HG03108 (cell line): ENCODE measurements at regions not wholly inside any gene's neighbourhood (a gene's known extent, or its start where the extent isn't known, plus 50 kb on each side); places are given as distances from the start of the nearest gene placed in this dataset.
"Not testable (repeated sequence)": the region's sequence is repeated elsewhere in the genome, so short reads cannot be mapped to it uniquely, and the experiment has no call there.

ENCODE experiments used
- ATAC-seq: cut with Tn5 transposase; IDR thresholded peaks from one replicate; pipeline ENCODE4 v1.9.1; 2021; ENCODE audit warnings: moderate library complexity; ENCODE audit not compliant: unreplicated experiment

DNA sequence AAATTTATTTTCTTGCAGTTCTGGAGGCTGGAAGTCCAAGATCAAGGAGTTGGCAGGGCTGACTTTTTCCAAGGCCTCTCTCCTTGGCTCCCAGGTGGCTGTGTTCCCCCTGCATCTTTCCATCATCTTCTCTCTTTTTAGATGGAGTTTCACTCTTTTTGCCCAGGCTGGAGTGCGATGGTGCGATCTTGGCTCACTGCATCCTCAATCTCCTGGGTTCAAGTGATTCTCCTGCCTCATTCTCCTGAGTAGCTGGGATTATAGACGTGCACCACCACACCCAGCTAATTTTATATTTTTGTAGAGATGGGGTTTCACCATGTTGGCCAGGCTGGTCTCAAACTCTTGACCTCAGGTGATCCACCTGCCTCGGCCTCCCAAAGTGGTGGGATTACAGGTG is 411.1 kb downstream of the RPS24 start:
- ATAC-seq = not testable (repeated sequence)

DNA sequence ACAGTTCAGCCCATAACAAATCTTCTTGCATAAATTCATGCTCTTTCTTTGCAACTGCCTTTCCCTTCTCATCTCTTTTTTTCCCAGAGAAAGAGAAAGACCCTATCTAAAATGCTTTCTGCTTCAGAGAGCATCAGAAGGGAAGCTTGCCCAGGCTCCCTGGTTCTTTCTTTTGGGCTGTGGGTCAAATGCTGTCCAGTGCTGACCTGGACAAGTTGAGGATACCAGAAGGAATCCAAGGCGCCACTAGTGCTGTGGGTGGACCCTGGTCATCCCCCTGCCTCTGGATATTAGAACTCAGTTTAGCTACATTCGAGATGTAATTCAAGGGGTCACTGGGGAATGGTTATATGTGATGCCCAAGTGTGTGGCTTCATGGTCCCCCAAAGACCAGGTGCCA is 411.6 kb downstream of the RPS24 start:
- no peak for ATAC-seq

DNA sequence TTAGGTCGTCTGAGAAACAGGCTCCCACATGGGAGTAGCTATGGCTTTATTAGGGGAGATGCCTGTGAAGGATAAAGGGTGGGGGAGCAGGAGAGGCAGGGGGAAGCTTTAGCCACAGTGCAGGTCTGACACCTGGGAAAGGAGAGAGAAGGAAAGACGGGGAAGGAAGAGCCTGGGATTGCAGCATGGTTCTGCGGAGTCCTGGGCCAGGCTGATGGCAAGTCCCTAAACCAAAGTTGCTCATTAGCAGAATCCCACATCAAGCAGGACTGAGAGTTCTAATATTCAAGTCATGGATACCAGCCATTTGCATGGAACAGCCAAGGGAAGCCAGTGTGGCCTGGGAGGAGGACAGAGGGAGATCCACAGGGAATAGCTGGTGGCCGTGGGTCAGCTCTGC is 414.8 kb downstream of the RPS24 start:
- ATAC-seq = no peak

DNA sequence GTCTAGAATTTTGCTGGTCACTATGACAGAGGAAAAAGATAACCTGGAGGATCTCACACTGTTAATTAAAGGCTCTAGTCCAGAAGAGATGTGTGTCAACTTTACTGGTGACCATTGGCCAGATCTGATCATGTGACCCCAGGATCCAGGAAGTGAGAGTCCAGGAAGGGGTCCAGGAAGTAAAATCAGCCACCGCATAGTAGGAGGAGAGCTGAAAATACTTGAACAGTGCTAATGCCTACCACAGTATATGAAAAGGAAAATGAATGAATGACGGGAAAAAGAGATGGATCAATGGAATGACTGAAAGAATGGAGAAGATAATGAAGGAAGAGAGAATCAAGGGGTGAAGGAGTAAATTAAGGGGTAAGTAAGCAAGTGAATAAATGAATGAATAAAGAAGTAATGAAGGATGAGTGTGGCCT is 415.3 kb downstream of the RPS24 start:
- no peak for ATAC-seq

DNA sequence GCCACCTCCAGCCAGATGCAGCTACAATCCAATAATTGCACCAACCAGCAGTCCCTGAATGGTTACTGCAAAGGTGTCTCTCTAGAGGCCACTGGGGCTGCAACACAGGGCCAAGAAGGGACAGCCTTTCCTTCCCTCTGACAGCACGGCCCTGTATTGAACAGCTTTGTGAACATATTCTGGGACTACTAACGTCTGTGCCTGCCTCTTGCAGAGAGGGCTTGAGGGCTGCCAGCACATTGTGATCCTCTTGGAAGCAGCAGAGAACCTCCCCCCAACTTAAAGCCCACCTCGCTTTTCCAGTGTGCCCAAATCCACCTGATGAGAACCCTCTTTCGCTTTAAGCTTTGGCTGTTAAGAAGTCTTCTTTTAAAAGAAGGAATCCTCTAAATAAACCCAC is 415.9 kb downstream of the RPS24 start:
- ATAC-seq = no peak

DNA sequence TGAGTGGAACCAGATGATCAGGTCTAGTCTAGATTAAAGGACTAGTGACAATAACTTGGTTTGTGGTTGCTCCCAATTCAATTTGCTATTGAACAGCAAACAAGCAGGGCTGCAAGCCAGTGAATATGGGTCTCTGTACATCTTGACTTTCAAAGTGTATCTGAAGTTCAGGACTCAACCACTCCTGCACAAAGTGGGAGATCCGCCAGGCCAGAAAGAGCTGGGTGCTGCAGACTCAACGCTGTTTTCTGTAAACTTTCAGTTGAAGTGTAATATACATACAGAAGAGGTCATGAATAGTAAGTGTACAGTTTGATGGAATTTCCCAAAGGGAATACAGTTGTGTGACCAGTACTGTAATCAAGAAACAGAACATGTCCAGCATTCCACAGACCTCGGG is 416.6 kb downstream of the RPS24 start:
- ATAC-seq = no peak

DNA sequence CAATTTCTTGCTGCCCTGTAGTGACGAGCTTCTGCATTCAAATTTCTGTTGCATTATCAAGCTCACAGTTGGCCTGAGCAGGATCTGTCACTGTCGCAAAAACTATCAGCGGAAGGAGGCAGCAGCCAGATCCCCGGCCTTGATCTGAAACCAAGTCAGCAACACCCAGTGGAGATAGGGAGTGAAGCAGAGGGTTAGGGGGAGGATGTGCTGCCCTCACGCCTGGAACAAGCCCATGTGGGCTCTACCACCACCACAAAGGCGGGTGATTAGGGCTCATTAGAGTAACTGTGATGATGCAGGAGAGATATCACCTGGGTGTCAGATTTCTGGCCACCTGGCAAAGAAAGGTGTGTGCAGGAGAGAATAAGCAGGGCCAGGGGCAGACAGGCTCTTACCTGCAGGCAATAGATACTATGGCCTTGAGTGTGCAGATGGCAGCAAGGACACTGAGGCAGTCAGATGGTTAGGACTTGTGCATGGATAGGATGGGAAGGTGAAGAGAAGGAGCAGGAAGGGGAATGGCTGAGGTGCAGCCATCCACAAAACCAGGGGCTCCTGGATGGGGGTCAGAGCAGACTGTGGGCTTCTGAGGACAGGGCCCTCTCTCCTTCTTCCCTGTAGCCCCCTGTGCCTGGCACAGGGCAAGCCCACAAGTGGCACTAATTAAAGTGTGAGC is 417.3 kb downstream of the RPS24 start:
- no peak for ATAC-seq

DNA sequence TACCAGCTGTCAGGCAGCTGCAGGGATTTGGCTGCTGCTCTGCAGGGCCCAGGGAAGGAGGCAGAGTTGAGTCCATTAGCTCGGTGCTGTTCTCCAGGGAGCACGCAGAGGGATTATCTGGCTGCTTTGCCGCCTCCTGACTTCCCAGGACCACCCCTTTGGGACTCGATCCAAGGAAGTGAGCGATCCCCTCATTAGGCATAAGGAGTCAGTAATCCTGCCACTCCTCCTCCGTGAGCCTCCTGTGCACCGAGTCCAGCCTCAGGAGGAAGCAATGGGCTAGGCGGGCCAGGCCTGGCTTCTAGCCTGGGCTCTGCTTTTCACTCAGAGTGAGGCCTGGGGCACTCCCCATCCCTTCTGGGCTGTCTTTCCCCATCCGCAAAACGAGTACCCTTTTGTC is 417.9 kb downstream of the RPS24 start:
- ATAC-seq = no peak

DNA sequence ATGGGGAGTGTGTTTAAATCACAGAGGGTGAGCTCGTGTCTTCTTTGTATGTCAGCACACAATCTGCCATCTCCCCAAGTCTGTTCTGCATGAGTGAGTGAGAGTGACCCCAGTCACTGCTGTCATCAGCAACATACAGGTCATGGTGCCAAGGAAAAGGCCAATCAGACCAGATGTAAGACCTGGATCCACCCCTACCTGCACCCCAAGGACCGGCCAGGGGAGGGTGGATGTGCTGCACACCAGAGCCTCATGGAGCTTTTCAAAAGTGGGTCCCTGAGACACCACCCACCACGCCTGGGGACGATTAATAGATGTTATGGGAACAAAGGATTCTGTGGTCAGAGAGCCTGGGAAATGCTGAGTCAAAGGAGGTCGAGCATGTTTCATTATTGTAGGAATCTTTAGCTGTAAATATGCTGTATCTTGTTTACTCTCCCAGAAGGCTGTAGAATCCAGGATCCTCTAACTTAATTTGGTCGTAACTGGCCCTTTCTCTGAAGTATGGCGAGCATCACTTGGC is 420.5 kb downstream of the RPS24 start:
- ATAC-seq = no peak

DNA sequence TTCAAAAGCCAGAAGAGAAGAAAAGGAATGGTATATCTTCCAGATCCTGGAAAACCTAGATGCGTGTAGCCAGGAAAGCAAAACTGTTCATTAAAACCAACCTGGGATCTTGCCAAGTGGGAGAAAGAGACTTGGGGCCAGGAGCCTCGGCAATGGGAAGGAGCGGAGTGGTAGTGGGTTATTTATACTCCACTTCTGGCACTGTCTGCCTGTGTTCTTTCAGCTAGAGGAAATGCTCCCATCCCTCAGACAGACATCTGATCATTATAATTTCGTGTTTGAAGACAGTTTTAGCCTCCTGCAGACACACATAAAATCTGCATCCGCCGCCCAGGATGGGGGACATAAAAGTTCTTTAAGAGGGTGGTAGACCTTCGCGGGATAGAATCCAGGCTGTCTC is 421.6 kb downstream of the RPS24 start:
- no peak for ATAC-seq

DNA sequence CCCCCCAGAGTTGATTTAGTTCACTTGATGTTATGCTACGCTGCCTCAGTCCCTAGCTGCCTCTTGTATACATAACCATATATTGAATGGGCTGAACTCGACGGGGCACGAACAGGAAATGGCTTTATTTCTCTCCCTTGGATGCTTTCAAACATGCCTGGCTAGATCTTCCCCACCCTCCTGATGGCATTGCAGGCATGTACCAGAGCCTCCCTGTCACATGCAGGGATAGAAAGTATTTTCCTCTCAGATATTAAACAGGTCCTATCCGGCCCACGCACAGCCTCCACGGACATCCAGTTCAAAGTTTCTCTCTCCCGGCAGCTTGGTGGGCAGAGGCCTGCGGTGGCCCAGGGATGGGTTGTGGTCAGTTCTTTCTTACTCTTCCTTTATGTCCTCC is 422.1 kb downstream of the RPS24 start:
- no peak for ATAC-seq

DNA sequence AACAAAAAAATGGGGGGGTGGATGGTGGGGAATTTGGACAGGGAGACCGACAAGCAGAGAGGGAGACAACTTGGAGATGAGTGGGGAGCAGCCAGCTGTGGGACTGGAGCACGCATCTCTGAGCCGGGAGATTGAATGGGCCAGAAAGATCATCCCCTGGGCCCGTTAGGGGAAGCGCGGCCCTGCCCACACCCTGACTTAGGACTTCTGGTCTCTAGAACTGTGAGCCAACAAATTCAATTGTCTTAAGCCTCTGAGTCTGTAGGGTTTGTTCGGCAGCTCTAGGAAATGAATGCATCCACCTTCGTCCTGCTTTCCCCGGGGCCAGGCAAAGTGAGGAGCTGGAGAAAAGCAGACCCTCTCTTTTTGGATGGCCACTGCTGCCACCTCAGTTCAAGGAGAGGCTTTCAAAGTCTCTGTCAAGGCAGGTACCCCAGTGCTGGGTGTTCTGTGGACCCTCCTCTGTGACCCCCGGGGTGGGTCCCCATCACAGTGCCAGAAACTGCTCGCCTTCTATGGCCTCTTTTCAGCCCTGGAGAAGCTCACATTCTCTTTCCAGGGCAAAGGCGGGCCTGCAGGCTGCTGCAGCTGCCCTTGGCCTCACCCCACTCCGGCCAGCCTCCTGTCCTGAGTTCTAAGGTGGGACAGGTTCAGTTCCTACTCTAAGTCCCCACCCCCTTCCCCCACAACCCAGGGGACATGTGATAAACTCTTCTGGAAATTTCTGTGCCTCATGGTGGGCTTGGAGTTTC is 423.2 kb downstream of the RPS24 start:
- no peak for ATAC-seq

DNA sequence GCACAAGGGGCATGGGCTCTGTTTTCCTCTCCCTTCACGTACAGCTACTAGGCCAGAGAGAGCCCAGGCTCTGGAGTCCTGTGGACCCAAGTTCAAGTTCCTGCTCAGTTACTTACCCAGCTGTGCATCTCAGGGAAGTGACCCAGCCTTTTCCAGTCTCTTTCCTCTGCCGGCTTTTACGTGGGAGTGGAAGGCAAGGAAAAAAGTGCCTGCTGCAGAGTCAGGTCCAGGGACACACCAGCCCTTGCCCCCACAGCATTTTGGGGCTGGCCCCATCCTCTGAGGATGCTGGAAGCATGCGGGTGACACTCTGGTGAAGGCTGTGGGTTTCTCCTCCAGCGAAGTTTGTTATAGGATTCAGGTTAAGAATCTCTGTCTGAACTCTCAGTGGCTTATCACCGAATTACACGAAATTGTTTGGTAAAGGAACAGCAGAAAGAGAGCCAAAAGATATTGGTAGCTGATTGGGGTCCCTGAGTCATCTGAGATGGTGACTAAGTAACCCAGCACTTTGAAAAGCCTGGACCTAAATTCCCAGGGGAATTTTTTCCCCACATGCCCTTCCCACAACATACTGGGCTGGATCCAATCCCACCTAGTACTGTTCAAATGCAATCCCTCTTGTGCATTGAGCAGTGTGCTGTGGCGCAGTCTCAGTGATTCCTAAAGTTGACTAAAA is 424.3 kb downstream of the RPS24 start:
- ATAC-seq = no peak

DNA sequence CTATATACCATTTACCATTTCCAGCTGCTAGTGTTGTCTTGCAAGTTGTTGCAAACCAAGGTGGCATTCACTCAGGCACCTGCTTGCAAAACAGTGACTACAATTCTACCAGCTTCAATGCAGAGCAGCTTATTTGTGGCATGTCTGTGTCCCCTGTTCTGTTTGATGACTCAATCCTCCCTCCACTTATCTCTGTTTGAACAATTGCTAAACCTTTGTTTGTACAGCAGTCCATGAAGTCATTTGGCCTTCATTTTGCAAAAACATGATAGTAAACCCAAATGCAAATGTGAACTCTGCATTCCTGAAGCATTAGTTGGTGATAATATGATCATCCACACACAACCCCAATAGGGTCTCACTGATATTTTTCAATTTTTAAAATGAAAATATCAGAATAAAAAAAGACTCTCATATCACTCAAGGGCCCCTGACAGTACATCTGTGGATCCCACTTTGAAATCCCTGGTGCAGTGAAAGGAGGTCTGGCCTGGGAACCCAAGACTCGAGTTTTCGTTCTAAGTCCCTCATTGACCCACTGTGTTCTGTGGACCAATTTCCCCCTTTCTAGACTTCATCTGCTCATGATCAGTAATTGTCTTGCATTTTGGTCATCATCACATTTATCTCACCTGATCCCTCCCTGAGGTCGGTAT is 425.4 kb downstream of the RPS24 start:
- ATAC-seq = no peak

DNA sequence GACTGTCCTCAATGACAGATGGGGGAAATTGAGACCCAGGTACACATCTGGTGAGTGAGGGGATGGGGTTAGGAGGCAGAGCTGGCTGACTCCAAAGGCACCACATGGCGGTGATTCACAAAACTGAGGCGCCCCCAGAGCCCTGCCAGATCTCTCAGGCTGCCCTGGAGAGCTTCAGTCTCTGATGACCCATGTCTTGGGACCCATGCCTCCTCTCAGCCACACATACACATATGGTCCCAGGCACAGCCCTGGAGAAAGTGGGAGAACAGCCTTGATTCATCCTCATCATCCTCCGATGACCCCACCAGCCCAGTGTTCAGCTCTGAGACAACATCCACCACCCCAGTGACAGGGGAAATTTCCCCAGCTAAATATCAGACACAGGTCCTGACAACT is 426.0 kb downstream of the RPS24 start:
- ATAC-seq = no peak

DNA sequence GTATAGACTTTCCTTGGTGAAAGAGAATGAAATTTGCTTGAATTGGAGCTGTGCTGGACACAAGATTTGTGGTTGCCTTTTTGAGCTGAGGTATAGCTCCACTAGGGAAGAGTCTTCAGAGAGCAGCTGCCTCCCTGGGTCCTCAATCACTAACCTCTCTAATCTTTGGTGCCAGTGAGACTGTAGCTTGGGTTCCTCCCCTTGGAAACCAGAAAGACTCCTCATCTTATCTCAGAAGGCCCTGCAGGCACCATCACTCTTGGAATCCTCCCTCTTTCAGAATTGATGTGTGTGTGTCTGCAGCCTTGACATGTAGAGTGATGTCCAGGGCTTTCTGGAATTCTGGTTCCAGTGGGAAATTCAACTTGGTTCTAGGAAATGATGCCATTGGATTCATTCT is 426.5 kb downstream of the RPS24 start:
- ATAC-seq = no peak

DNA sequence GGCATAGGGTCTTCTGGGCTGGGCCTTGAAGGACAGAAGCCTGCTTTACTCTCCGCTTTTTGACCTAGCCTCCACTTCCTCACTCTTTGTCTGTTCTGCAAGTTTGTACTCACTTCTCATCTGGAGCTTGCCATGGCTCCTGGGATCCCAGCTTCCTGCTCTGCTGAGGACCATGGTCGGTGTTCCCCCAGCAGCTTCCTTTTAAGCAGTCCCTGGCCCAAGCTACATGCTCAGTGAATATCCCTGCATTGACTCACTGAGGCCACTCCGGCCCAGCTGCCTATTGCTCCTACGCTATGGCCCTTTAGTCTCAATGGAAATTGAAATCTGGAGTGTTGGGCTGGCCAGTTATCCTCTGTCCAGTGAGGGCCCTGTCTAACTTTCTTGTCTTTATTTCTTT is 427.7 kb downstream of the RPS24 start:
- no peak for ATAC-seq

DNA sequence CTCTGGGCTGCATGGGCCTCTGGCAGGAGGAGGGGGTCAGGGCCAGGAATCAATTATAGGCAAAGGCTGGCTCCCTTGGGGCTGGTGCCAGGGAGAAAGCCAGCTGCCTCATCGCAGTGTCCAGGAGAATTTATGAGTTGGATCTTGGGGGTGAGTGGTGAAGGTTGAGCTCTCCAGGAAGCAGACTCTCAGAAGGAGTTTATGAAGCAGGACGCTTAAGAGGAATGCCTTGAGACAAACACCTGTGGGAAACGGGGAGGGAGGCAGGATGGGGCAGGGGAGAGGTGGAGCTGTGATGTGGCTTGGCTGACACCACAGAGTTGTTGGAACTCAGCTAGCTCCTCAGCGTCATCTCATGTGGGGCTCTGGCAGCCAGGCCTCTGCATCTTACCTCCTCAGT is 428.5 kb downstream of the RPS24 start:
- no peak for ATAC-seq

DNA sequence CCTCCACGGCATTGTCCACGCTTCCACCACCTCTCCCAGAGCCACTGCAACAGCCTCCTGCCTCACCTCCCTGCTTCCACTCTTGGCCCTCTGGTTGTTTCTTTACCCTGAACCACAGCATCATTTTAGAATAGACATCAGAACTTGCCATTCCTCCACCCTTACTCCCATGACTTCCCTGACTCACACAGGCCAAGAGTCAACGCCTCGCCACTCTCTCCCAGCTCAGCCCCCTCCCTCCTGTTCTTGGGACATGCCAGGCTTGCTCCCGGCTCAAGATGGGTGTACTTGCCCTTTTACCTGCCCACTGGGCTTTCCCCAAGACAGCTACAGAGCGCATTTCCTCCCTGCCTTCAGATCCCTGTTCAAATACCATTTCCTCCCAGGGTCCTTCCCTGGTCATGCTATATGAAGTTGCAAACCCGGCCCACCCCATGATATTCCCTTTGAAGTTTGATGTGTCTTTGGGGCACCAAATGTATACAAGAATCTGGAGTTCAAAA is 429.1 kb downstream of the RPS24 start:
- no peak for ATAC-seq

DNA sequence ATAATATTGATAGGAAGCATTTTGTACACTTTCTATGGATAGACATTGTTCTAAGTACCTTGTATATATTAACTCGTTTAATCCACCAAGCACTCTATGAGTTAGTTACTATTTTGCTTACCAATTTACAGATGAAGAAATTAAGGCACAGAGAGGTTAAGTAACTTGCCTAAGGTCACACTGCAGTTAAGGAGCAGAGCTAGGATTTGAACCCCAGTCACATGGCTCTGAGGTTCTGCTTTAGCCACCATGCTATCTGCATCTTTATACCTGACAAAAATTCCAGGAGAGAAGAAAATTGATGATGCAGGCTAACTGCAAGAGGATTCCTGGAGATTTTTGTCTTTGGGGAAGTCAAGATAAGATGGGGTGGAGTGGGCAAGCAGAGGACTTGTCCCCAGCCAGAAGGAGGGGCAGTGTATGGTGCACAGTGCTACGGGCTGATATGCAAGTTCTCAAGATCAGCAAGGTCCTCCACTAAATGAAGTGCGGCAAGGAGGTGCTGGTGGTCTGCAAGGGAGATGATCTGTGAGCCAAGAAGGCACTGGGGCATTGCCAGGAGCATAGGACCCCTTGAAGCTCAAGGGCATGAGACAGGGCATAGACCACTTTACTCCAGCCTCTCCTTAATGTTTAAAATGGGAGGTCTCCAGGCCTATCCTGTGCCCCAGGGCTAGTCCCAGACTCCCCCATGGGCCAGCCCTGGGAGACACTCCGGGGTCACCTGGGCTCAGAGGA is 430.6 kb downstream of the RPS24 start:
- no peak for ATAC-seq

DNA sequence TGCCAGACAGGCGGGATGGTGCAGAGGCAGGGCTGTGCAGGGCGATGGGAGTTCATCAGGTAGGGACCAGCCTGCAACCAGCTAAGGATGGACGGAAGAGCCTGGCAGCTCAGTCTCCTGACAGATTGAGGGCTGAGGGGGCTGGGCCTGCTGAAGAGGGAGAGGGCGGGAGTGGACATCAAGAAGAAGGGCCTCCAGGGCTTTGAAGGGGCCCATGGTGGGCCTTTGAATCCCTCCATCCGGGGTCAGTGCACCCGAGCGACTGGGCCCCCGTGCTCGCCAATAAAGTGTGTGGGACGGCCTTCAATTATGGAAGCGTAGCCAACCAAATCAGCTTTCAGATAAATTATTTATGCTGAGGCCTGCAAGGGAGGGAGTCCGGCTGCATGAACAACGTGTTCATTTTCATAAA is 431.2 kb downstream of the RPS24 start:
- no peak for ATAC-seq
